H9 (cell line): ENCODE measurements at regions not wholly inside any gene's neighbourhood (a gene's known extent, or its start where the extent isn't known, plus 50 kb on each side); places are given as distances from the start of the nearest gene placed in this dataset.

Source experiments
- DNase-seq: peaks from one replicate; pipeline ENCODE4 v3.0.0-alpha.2; 2017
- H2AFZ ChIP-seq: one replicate; pipeline ENCODE4 v1.6.1; 2013; ENCODE audit warnings: mild to moderate bottlenecking, low read length, control low read depth, moderate library complexity
- H2AK5ac ChIP-seq: 2 replicates; pipeline ENCODE4 v1.6.1; 2013; ENCODE audit warnings: low read length, control low read depth, mixed read lengths; ENCODE audit not compliant: insufficient read length
- H2BK120ac ChIP-seq: one replicate; pipeline ENCODE4 v1.6.1; 2013; ENCODE audit warnings: low read depth, mild to moderate bottlenecking, low read length, control low read depth, inconsistent platforms; ENCODE audit not compliant: poor library complexity, severe bottlenecking
- H2BK12ac ChIP-seq: 2 replicates; pipeline ENCODE4 v1.6.1; 2013; ENCODE audit warnings: low read length, control low read depth, mixed read lengths, low read depth; ENCODE audit not compliant: insufficient read length
- H2BK15ac ChIP-seq: 2 replicates; pipeline ENCODE4 v1.6.1; 2013; ENCODE audit warnings: low read depth, low read length, control low read depth
- H2BK20ac ChIP-seq: one replicate; pipeline ENCODE4 v1.6.1; 2013; ENCODE audit warnings: low read depth, mild to moderate bottlenecking, low read length, control low read depth, inconsistent platforms; ENCODE audit not compliant: poor library complexity, severe bottlenecking
- H2BK5ac ChIP-seq: 2 replicates; pipeline ENCODE4 v1.6.1; 2013; ENCODE audit warnings: low read length, control low read depth, mixed read lengths; ENCODE audit not compliant: insufficient read length
- H3K14ac ChIP-seq: 2 replicates; pipeline ENCODE4 v1.6.1; 2013; ENCODE audit warnings: low read length, control low read depth; ENCODE audit not compliant: insufficient read depth
- H3K18ac ChIP-seq: 2 replicates; pipeline ENCODE4 v1.6.1; 2013; ENCODE audit warnings: low read depth, mild to moderate bottlenecking, mixed read lengths, low read length, control low read depth; ENCODE audit not compliant: insufficient read length
- H3K23ac ChIP-seq: 2 replicates; pipeline ENCODE4 v1.6.1; 2013; ENCODE audit warnings: low read length, control low read depth, mixed read lengths, low read depth; ENCODE audit not compliant: insufficient read length
- H3K23me2 ChIP-seq: 2 replicates; pipeline ENCODE4 v1.6.1; 2013; ENCODE audit warnings: low read depth, mild to moderate bottlenecking, mixed read lengths, low read length, control low read depth; ENCODE audit not compliant: insufficient read length, poor library complexity, severe bottlenecking
- H3K27ac ChIP-seq: 2 replicates; pipeline ENCODE4 v1.5.1; 2013; ENCODE audit warnings: low read length, control low read depth, mixed read lengths, low read depth; ENCODE audit not compliant: insufficient read length
- H3K27me3 ChIP-seq: 2 replicates; pipeline ENCODE4 v1.6.1; 2013; ENCODE audit warnings: low read length, control low read depth, inconsistent platforms; ENCODE audit not compliant: insufficient read depth
- H3K4ac ChIP-seq: 2 replicates; pipeline ENCODE4 v1.6.1; 2013; ENCODE audit warnings: low read depth, mild to moderate bottlenecking, control low read depth, inconsistent platforms, low read length, moderate library complexity
- H3K4me1 ChIP-seq: 2 replicates; pipeline ENCODE4 v1.6.1; 2013; ENCODE audit warnings: low read length, control low read depth, inconsistent platforms; ENCODE audit not compliant: insufficient read depth
- H3K4me2 ChIP-seq: 2 replicates; pipeline ENCODE4 v1.6.1; 2013; ENCODE audit warnings: low read length, control low read depth, mixed read lengths; ENCODE audit not compliant: insufficient read length, insufficient read depth
- H3K56ac ChIP-seq: 2 replicates; pipeline ENCODE4 v1.6.1; 2013; ENCODE audit warnings: low read depth, mild to moderate bottlenecking, mixed read lengths, low read length, control low read depth; ENCODE audit not compliant: insufficient read length
- H3K79me1 ChIP-seq: 2 replicates; pipeline ENCODE4 v1.6.1; 2013; ENCODE audit warnings: low read depth, mild to moderate bottlenecking, moderate library complexity, low read length, control low read depth, inconsistent platforms; ENCODE audit not compliant: insufficient read depth, poor library complexity, severe bottlenecking
- H3K79me2 ChIP-seq: 2 replicates; pipeline ENCODE4 v1.6.1; 2013; ENCODE audit warnings: low read length, control low read depth, inconsistent platforms; ENCODE audit not compliant: insufficient read depth
- H3K9ac ChIP-seq: 2 replicates; pipeline ENCODE4 v1.6.1; 2013; ENCODE audit warnings: low read length, control low read depth, mixed read lengths; ENCODE audit not compliant: insufficient read length; ENCODE audit errors: extremely low read depth
- H3K9me3 ChIP-seq: one replicate; pipeline ENCODE4 v1.6.1; 2013; ENCODE audit warnings: low read depth, low read length, inconsistent platforms; ENCODE audit not compliant: control insufficient read depth
- H3T11ph ChIP-seq: one replicate; pipeline ENCODE4 v1.6.1; 2013; ENCODE audit warnings: mild to moderate bottlenecking, low read length, control low read depth, inconsistent platforms
- H4K20me1 ChIP-seq: one replicate; pipeline ENCODE4 v1.6.1; 2013; ENCODE audit not compliant: control insufficient read depth, insufficient read length, insufficient read depth
- H4K5ac ChIP-seq: 2 replicates; pipeline ENCODE4 v1.6.1; 2013; ENCODE audit warnings: low read depth, mild to moderate bottlenecking, mixed read lengths, low read length, control low read depth; ENCODE audit not compliant: insufficient read length
- H4K8ac ChIP-seq: replicated peaks from 2 replicates; pipeline ENCODE4 v1.6.1; 2013; ENCODE audit warnings: low read length, control low read depth, mixed read lengths, low read depth; ENCODE audit not compliant: insufficient read length
- H4K91ac ChIP-seq: 2 replicates; pipeline ENCODE4 v1.6.1; 2013; ENCODE audit warnings: low read depth, mild to moderate bottlenecking, moderate library complexity, mixed read lengths, low read length, control low read depth; ENCODE audit not compliant: insufficient read length
- H3K27ac Mint-ChIP-seq, 3 experiments: 2 replicates in 2 of 3; 3 replicates in 1 of 3; pipeline ENCODE4 v1.8.0; 2020 to 2021; ENCODE audit warnings: mixed read lengths in 3 of 3, mild to moderate bottlenecking in 1 of 3, moderate library complexity in 1 of 3
- H3K27me3 Mint-ChIP-seq: 2 replicates; pipeline ENCODE4 v1.8.0; 2021; ENCODE audit warnings: low read depth, mild to moderate bottlenecking, moderate library complexity, mixed read lengths
- H3K36me3 Mint-ChIP-seq, 3 experiments: 2 replicates in 2 of 3; 3 replicates in 1 of 3; pipeline ENCODE4 v1.8.0; 2020 to 2021; ENCODE audit warnings: low read depth in 3 of 3, mixed read lengths in 3 of 3; ENCODE audit not compliant: insufficient read depth in 1 of 3
- H3K4me1 Mint-ChIP-seq, 2 experiments: 2 replicates each; pipeline ENCODE4 v1.8.0; 2020; ENCODE audit warnings: mixed read lengths in 2 of 2
- H3K4me3 Mint-ChIP-seq, 2 experiments: 2 replicates in 1 of 2; 3 replicates in 1 of 2; pipeline ENCODE4 v1.8.0; 2020 to 2021; ENCODE audit warnings: mild to moderate bottlenecking in 2 of 2, mixed read lengths in 2 of 2, moderate library complexity in 1 of 2
- H3K9me3 Mint-ChIP-seq, 2 experiments: 2 replicates in 1 of 2; 3 replicates in 1 of 2; pipeline ENCODE4 v1.8.0; 2020; ENCODE audit warnings: mild to moderate bottlenecking in 2 of 2, mixed read lengths in 2 of 2, moderate library complexity in 1 of 2
- CTCF ChIP-seq: fragments of 200-600 bp; sonication (generic); conservative IDR thresholded peaks from 3 replicates; pipeline ENCODE4 v1.8.0; 2021; ENCODE audit warnings: antibody characterized with exemption, mild to moderate bottlenecking
- WGBS: extraction: QIAGEN DNeasy Blood & Tissue Kit; methylation state at CpG from one replicate; pipeline ENCODE4 v1.1.7; 2013; ENCODE audit warnings: missing lambda C conversion rate, low lambda C conversion rate, mixed read lengths; ENCODE audit not compliant: insufficient read length; ENCODE audit errors: extremely low coverage; 5-methylcytosine and 5-hydroxymethylcytosine counted together

GRCh38 chr3:64859625-64860535 lies 172.1 kb upstream of the ADAMTS9 start:
- H3K9me3 Mint-ChIP-seq: no peaks in the 10 kb centered on the region; a peak in 1 of 5 replicates
- WGBS: no CpG with 5 or more reads among the region's 6 CpGs
- DNase-seq: no peak

More at GRCh38 chr3:64859625-64860535, 172.1 kb upstream of the ADAMTS9 start:
- H3K9me3 ChIP-seq: no peaks in the 10 kb centered on the region
- no peak overlapping the region for H3K14ac ChIP-seq
- H3K4ac ChIP-seq: no peak overlapping the region
- H3K23me2 ChIP-seq: no peaks in the 10 kb centered on the region
- H3K27ac ChIP-seq: no peak overlapping the region
- TF ChIP-seq CTCF: no peak
- H3K27me3 ChIP-seq: no peaks in the 10 kb centered on the region
- no peak overlapping the region for H3K23ac ChIP-seq
- H3K4me1 ChIP-seq: 0 out of 2 replicates have a peak, but pooled peaks cover 2% of the 10 kb centered on the region
- no peak overlapping the region for H3K9ac ChIP-seq
- H2BK120ac ChIP-seq: no peak overlapping the region
- Mint-ChIP-seq H3K36me3 (no peaks in the 10 kb centered on the region), H3K27ac (no peak overlapping the region), H3K27me3 (no peaks in the 10 kb centered on the region; the same call in none of the 2 replicates), H3K4me3 (no peak overlapping the region), H3K4me1 (peaks cover 19 to 22% of the 10 kb centered on the region in 2 experiments)
- H4K5ac ChIP-seq: no peak overlapping the region
- H3K56ac ChIP-seq: no peak overlapping the region
- no peaks in the 10 kb centered on the region for H3K79me1 ChIP-seq
- H3T11ph ChIP-seq: no peak overlapping the region
- H3K79me2 ChIP-seq: no peaks in the 10 kb centered on the region
- H2AK5ac ChIP-seq: no peak overlapping the region
- no peak overlapping the region for H2BK20ac ChIP-seq
- no peak overlapping the region for H4K91ac ChIP-seq
- H3K18ac ChIP-seq: no peak overlapping the region
- H3K4me2 ChIP-seq: no peak overlapping the region
- no peak overlapping the region for H2BK12ac ChIP-seq
- H4K20me1 ChIP-seq: no peaks in the 10 kb centered on the region
- no peak overlapping the region for H2BK5ac ChIP-seq
- no peak overlapping the region for H2AFZ ChIP-seq
- H2BK15ac ChIP-seq: no peak overlapping the region
- H4K8ac ChIP-seq: no peak overlapping the region
